Fibroblast of lung (primary cell): ENCODE measurements at regions not wholly inside any gene's neighbourhood (a gene's known extent, or its start where the extent isn't known, plus 50 kb on each side); places are given as distances from the start of the nearest gene placed in this dataset.

Experiments used
- DNase-seq, 2 donors: peaks; one replicate each; pipeline versions ENCODE4 v3.0.0 to v3.0.0-alpha.2; 2010; ENCODE audit warnings: low read depth in 2 of 2
- H2AFZ ChIP-seq: 2 replicates; pipeline ENCODE4 v1.5.1; 2012; ENCODE audit warnings: low read length, control low read depth, inconsistent platforms
- H3K27ac ChIP-seq: 2 replicates; pipeline ENCODE4 v1.5.1; 2011; ENCODE audit warnings: low read length, control low read depth; ENCODE audit not compliant: insufficient read depth
- H3K27me3 ChIP-seq: 2 replicates; pipeline ENCODE4 v1.5.1; 2011; ENCODE audit warnings: mild to moderate bottlenecking, low read length; ENCODE audit not compliant: control insufficient read depth, insufficient read depth
- H3K36me3 ChIP-seq: 2 replicates; pipeline ENCODE4 v1.5.1; 2011; ENCODE audit warnings: low read length; ENCODE audit not compliant: control insufficient read depth, insufficient read depth
- H3K4me1 ChIP-seq: 2 replicates; pipeline ENCODE4 v1.5.1; 2011; ENCODE audit warnings: low read length; ENCODE audit not compliant: control insufficient read depth, insufficient read depth; ENCODE audit errors: extremely low read depth
- H3K4me2 ChIP-seq: 2 replicates; pipeline ENCODE4 v1.5.1; 2011; ENCODE audit warnings: low read length, control low read depth; ENCODE audit not compliant: insufficient read depth; ENCODE audit errors: extremely low read depth
- H3K4me3 ChIP-seq, 4 experiments: fragments of 200-600 bp in 1 of 4; sonication (generic) in 1 of 4; replicated peaks in 1 of 4; 2 replicates each; pipeline ENCODE4 v1.5.1; 2011 to 2016; ENCODE audit warnings: low read length in 4 of 4, low read depth in 3 of 4, mild to moderate bottlenecking in 3 of 4, control low read depth in 2 of 4, inconsistent platforms in 1 of 4, mixed read lengths in 1 of 4; ENCODE audit not compliant: insufficient read depth in 1 of 4; ENCODE audit errors: control extremely low read depth in 1 of 4
- H3K79me2 ChIP-seq: 2 replicates; pipeline ENCODE4 v1.5.1; 2012; ENCODE audit warnings: mild to moderate bottlenecking, low read length, inconsistent platforms; ENCODE audit not compliant: control insufficient read depth, insufficient read depth
- H3K9ac ChIP-seq: 2 replicates; pipeline ENCODE4 v1.5.1; 2011; ENCODE audit warnings: mild to moderate bottlenecking, low read length, control low read depth; ENCODE audit not compliant: insufficient read depth
- H3K9me3 ChIP-seq: 2 replicates; pipeline ENCODE4 v1.5.1; 2012; ENCODE audit warnings: low read depth, low read length; ENCODE audit not compliant: control insufficient read depth, insufficient read depth
- H4K20me1 ChIP-seq: 2 replicates; pipeline ENCODE4 v1.5.1; 2011; ENCODE audit warnings: low read length; ENCODE audit not compliant: control insufficient read depth, insufficient read depth; ENCODE audit errors: extremely low read depth
- CTCF ChIP-seq, 2 donors: IDR thresholded peaks in 1 of 2; conservative IDR thresholded peaks in 1 of 2; 1 replicate in 1 of 2; 2 replicates in 1 of 2; pipeline ENCODE4 v1.5.1; 2011 to 2012; ENCODE audit warnings: low read length in 2 of 2, control low read depth in 1 of 2, inconsistent platforms in 1 of 2, low read depth in 1 of 2, mild to moderate bottlenecking in 1 of 2
- EZH2 ChIP-seq: IDR thresholded peaks from 2 replicates; pipeline ENCODE4 v1.5.1; 2012; ENCODE audit warnings: low read length, control low read depth, mild to moderate bottlenecking; ENCODE audit errors: missing control alignments

- Histone ChIP-seq H3K9me3 (no peaks in the 10 kb centered on the region), H3K9ac (no peak overlapping the region), H3K27me3 (no peaks in the 10 kb centered on the region), H2AFZ (no peak overlapping the region), H3K36me3 (no peaks in the 10 kb centered on the region), H3K27ac (no peak overlapping the region), H3K4me1 (no peaks in the 10 kb centered on the region), H3K4me2 (no peak overlapping the region), H3K4me3 (no peak overlapping the region), H3K79me2 (no peaks in the 10 kb centered on the region), H4K20me1 (no peaks in the 10 kb centered on the region)
- DNase-seq, result no peak
- TF ChIP-seq EZH2, result no peak
- TF ChIP-seq CTCF (conservative IDR thresholded peaks at IDR 0.05 in 1 of 2, IDR thresholded peaks at IDR 0.05 in 1 of 2; ENCODE audit: low read depth in 1 of 2, low read length in 2 of 2), result no peak
Observed at GRCh38 chr12:128150961-128151360, 116.0 kb upstream of the TMEM132C start.

- H3K9me3 ChIP-seq, result no peaks in the 10 kb centered on the region
- no peak overlapping the region for H3K9ac ChIP-seq
- no peaks in the 10 kb centered on the region for H4K20me1 ChIP-seq
- H3K27ac ChIP-seq, result no peak overlapping the region
- no peaks in the 10 kb centered on the region for H3K36me3 ChIP-seq
- H3K4me2 ChIP-seq, result no peak overlapping the region
- no peak overlapping the region for H3K4me3 ChIP-seq
- no peak overlapping the region for H2AFZ ChIP-seq
- H3K79me2 ChIP-seq, result no peaks in the 10 kb centered on the region
- no peaks in the 10 kb centered on the region for H3K4me1 ChIP-seq
- TF ChIP-seq EZH2 (no peak), CTCF (conservative IDR thresholded peaks at IDR 0.05 in 1 of 2, IDR thresholded peaks at IDR 0.05 in 1 of 2; ENCODE audit: low read depth in 1 of 2, low read length in 2 of 2) (no peak)
- no peak for DNase-seq
- H3K27me3 ChIP-seq, result no peaks in the 10 kb centered on the region
Observed at GRCh38 chr12:128155571-128155970, 111.4 kb upstream of the TMEM132C start.

GRCh38 chr12:128163086-128163485 is 103.9 kb upstream of the TMEM132C start:
- Histone ChIP-seq H3K9me3 (peaks cover 3% of the 10 kb centered on the region), H3K36me3 (no peaks in the 10 kb centered on the region), H3K79me2 (no peaks in the 10 kb centered on the region), H3K4me2 (no peak overlapping the region), H3K4me3 (no peak overlapping the region), H3K27me3 (no peaks in the 10 kb centered on the region), H2AFZ (no peak overlapping the region), H4K20me1 (no peaks in the 10 kb centered on the region), H3K4me1 (no peaks in the 10 kb centered on the region), H3K9ac (no peak overlapping the region), H3K27ac (no peak overlapping the region)
- TF ChIP-seq CTCF (conservative IDR thresholded peaks at IDR 0.05 in 1 of 2, IDR thresholded peaks at IDR 0.05 in 1 of 2; ENCODE audit: low read depth in 1 of 2, low read length in 2 of 2) (no peak), EZH2 (no peak)
- no peak for DNase-seq
